NCI-H2196 (cell line): ENCODE measurements at regions not wholly inside any gene's neighbourhood (a gene's known extent, or its start where the extent isn't known, plus 50 kb on each side); places are given as distances from the start of the nearest gene placed in this dataset.
"Not testable (repeated sequence)": the region's sequence is repeated elsewhere in the genome, so short reads cannot be mapped to it uniquely, and the experiment has no call there.

Experiments
- DNase-seq: peaks from one replicate; lab custom pipeline; 2025; ENCODE audit not compliant: unreplicated experiment; lab: John Stamatoyannopoulos, UW

DNA sequence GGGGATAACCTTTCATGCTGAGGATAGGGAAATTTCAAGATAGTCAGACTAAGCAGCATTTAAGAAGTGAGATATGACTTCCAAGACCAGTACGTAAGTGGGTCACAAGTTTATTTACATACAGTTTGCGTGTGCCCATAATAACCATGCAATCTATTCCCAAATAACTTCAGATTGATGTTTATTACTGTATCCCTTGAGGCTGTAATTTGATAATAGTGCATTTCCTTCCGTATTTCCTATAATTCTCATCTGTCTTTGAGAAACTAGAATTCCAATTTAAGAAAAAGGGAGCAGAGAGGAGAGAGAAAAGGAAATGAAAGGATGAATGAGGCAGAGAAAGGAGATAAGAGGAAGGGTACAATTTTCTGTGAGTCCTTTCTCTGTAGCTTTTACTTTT, 1073.1 kb downstream of the EPHA3 start:
- no peak for DNase-seq

GRCh38 chr3:90182291-90182976, 1075.0 kb downstream of the EPHA3 start:
- DNase-seq: not testable (repeated sequence)

DNA sequence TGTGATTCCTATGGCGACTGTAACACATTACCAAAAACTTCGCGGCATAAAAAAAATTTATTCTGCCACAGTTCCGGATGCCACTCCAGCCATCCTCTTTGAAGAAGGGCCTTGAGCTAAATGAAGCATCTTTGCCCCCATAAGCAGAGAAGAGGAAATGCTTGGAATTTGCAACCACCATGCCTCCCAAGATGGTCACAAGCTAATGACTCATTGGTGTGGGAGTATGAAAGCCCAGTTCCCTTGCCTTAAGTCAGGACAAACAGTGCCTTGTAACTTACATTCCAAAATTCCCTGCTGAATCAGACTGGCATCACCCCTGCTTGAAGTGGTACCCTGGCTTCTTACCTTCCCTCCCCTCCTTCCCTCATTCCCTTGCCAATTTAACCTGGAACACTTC, 1077.4 kb downstream of the EPHA3 start:
- DNase-seq: no peak

DNA sequence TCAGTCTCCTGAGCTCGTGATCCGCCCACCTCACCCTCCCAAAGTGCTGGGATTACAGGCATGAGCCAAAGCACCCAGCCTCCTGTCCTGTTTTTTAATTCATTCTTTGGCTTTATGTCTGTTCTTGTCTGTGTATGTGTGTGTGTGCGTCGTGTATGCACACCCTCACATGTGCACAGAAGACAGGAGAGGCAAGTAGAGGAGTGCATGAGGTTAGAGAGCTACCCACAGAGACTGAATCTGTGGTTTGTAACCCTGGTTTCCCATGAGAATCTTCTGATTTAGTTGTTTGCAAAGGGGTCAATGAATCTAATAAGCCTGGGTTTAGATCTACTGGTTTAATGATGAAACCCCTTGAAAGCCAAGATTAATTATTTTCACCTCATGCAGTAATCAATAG, 1090.0 kb downstream of the EPHA3 start:
- DNase-seq: not testable (repeated sequence)

DNA sequence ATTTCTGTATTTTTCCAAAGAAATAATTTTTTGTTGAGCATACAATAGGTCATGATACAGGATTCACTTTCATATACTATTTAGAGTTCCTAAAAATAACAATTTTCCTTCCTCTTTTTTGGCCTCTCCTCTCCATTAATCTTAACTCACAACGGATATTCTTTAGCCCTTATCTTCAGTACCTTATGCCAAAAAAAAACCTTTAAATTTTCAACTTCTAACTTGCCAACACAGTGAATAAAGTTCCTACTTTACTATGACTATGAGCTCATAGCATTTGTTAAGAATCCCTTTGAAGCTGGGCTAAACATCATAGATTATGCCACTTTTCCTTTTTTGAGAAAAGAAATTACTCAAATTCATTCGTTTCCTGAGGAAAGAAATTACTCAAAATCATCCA, 1095.5 kb downstream of the EPHA3 start:
- DNase-seq: not testable (repeated sequence)

DNA sequence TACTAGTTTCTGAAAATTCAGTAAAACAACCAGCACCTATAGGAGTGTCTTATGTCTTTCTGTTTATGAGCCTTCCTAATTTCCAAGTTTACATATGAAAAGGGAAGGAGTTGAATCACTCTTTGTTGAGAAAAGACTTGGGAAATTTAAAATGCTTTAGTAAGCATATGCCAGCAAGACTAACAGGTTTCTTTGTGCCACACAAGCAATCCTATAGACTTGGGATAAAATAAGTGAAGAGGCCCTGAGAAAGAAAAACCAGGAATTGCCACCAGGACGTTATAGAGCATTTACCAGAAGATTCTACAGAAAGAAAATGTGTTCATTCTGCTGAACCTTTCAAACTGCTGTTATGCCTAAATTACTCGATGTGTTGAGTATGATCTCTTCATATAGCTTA, 1099.1 kb downstream of the EPHA3 start:
- not testable (repeated sequence) for DNase-seq

- not testable (repeated sequence) for DNase-seq
Observed at GRCh38 chr3:90207353-90208097, 1100.1 kb downstream of the EPHA3 start.

- DNase-seq: no peak
Observed at GRCh38 chr3:90221900-90222299, 1114.5 kb downstream of the EPHA3 start.

DNA sequence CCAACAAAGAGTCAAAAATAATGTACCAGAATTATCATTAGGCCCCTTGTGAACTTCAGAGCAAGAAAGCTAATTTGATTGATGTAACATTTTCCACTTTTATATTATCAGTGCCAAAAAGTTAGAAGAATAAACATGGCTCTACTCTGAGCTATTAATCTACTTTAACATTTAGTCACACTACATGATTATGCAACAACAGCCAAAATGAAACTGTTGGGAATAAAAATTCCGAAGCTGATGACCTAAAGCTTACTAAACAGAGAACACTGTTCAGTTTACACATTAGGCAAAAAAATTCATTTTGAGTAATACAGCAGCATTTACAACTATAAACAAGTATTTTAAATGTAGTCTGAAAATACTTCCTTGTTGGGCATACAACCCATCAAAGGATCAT, 1134.1 kb downstream of the EPHA3 start:
- DNase-seq: no peak

DNA sequence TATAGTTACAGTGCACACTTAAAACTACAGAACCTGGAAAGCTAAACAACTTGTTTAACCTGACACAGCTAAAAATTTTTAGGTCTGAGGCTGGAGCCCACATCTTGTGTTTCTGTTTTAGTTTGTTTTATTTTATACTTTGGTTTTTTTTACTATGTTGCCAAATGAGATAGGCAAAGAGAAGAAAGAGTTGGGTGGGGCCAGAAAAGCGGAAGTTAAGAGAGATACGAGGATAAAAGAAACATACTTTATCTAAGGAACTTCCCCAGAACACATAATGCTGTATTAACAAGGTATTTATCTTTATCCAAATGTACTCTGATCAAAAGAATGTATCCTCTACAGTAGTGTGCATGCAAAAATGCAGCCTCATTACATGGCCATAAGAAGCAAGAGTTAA, 1145.7 kb downstream of the EPHA3 start:
- DNase-seq: no peak

GRCh38 chr3:90261481-90262433, 1154.3 kb downstream of the EPHA3 start:
- no peak for DNase-seq
